ENCODE measurements at regions not wholly inside any gene's neighbourhood (a gene's known extent, or its start where the extent isn't known, plus 50 kb on each side); places are given as distances from the start of the nearest gene placed in this dataset.

DNA sequence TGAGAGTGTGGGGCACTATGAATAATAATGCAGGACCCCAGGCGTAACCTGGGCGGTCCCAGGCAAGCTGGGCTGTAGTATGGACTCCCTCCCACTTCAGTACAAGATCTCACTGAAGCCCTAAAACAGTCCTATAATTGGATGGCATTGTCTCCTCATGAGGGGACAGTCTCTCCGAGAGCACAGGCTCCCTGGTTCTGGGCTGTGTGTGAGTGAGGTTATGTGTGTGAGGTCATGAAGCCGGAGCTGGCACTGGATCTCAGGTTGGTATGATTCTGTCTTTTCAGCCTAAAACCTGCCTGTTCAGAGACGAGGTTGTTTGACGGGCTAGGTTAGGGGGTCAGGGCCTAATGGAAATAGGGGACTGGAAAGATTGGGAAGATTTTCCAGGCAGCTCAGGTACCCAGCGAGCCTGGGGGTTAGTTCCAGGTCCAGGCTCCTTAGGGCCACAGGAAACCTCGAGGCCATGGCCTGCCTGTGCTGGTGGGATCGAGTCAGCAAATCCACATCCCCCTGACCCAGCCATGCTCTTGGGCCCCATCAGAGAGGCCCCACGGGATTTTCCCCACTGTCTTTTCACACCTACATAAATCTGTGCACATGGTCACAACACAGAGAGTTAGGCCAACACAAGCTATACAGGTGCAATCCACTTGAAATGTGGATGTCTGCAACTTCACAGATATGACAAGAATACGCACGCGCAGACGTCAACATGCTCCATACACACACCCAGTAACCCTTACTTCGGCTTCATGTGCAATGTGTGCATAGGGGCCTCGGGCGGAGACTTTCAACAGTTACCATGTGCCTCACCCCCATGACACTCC lies 94.8 kb downstream of the INHBB start:
- DNase-seq (ENCODE audit: low spot score): no peak

DNA sequence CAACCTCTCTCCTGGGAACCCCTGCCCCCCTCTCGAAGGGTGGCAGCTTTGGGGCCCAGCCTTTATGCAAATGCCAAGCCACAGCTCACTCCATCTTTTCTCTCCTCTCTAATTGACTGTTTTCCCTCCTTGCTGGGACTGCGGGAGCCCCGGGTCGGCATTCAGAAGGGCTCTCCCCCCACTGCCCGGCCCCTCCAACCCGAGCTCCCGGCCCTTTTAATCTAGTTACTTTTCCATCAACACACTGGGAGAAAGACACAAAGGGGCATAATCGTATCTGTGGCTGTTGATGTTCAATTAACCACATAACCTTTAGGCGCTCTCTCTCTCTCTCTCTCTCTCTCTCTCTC lies 95.4 kb downstream of the INHBB start:
- no peak for DNase-seq (ENCODE audit: low spot score)

DNA sequence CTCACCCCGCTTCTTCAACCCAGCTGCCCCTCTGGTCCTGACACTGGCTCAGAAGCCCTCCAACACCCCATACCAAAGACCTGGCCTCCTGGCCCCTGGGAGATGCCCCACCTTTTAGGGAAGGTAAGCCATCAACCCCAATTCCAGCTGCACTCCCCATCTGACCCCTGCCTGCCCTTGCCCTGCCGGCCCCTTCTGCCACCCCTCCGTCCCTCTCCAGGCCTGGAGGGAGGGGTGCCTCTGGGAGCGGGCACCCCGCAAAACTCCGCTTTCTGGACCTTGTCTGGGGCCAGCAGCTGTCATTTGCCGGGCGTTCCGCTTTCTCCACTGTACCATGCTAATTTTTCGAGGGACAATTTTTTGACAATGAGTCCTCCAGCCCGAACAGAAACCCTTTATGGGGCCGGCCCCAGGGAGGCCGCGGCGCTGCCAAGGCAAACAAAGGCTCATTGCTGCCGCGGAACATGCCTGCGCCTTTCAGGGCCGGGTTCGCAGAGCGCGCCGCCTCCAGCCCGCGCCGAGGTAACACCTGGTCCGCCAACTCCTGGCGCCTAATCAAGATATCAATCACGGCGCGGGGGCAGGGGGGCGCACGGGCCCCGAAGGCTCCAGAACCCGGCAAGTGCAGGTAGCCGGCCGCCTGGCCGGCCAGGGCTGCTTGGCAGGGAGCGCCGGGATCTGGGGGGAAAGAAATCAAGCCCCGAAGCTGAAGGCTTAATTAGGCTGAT lies 96.0 kb downstream of the INHBB start:
- DNase-seq (ENCODE audit: low spot score): no peak

DNA sequence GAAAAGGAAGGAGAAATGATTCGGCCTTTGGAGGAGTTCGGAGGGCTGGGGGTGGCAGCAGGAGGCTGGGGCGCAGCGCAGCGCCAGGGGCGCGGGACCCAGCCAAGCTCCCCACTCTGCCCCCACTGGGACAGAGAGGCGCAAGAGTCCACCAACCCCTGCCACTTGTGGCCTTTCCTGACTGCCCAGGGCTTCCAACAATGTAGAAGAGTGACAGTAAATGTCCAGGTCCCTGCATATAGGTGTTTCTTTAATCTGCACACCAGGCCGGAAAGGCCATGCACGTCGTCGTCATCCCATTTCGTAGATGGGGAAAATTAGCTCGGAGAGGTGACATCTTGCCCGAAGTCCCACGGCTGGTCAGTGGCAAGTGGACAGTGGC lies 96.6 kb downstream of the INHBB start:
- DNase-seq (ENCODE audit: low spot score): no peak

DNA sequence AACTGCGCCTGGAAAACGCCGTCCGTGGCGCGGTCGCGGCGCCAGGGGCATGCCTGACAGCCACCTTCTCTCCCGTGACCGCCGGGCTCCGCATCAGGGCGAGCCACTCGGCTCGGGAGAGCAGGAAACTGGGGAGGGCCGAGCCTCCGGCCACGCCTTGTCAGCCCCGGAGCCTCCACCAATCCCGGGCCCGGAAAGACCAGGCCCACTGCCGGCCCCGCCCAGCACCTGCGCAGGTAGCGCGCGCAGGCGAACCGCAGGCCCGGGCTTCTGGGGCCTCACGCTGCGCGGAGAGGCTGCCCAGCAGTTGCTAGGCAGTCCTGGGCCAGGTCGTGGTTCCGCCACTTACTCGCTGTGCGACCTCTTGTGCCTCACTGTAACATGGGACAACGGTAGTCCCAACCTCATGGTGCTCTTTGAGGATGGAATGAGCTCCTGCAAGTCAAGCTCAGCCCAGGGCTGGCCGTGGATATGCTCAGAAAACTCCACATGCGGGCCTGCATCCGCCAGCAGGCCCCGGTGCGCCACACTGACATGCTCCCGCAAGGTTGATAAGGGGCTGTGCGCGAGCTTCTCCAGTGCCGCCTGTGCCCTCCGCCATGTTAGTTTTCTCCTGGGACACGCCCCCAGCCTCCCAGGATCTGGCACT lies 97.1 kb downstream of the INHBB start:
- DNase-seq (ENCODE audit: low spot score): no peak

DNA sequence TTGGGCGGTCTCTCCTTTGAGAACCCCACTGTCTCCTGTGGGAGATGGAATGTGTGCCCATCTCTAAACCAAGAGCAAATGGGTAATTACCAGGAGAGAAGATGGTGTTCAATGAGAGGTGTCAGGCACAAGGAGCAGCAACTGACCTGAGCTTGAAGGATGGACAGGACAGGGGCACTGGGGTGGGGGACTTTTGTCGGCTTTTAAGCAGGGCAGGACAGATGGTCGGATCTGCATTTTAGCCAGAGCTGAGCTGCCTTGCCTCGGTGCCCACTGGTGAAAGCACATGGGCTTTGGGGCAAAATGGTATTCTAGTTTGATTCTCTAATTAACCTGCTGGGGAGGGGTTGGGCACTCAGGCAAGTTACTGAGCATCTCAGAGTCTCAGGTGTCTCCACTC lies 98.0 kb downstream of the INHBB start:
- DNase-seq (ENCODE audit: low spot score): no peak

DNA sequence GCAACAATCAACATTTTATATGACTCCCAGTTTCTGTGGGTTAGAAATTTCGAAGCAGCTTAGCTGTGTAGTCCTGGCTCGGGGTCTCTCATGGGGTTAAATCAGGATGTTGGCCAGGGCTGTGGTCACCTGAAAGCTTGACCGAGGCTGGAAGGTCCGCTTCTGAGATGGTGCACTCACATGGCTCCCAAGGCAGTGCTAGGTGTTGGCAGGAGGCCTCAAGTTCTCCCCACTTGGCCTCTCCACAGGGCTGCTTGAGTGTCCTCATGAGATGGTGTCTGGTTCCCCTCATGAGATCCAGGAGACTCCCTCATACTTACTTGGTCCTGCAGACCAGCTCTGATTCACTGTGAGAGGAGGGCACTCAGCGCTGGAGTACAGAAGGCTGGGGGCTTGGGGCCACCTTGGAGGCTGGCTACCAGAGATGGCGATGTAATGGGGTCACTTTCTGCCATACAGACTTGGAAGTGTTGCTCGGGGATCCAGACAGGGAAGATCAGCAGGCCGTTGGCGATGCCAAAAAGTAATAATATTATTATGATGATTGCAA lies 98.8 kb downstream of the INHBB start:
- DNase-seq (ENCODE audit: low spot score): no peak

DNA sequence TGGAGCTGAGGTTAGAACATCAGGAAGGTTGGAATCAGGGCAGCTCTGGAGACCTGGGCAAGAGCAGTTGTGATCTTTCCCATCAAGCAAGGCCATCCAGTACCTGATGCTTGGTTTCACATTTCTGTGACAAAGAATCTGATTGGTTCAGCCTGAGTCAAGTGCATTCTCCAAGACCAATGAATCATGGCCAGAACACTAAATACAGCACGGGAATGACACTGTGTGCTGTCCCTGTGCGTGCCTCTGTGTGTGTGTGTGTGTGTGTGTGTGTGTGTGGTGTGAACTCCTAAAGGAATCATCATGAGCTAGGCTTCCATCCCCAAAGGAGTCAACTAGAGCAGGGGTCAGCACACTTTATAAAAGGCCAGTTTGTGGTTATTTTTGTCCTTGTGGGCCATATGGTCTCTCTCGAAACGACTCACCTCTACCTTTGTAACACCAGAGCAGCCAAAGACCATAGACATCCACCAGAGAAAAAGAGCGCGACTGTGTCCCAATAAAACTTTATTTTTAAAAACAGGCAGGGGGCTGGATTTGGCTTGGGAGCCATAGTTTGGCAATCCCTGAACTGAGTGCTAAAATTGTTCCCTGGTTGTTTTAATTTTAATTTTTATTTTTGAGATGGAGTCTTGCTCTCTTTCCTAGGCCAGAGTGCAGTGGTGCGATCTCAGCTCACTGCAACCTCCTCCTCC lies 99.7 kb downstream of the INHBB start:
- no peak for DNase-seq (ENCODE audit: low spot score)

DNA sequence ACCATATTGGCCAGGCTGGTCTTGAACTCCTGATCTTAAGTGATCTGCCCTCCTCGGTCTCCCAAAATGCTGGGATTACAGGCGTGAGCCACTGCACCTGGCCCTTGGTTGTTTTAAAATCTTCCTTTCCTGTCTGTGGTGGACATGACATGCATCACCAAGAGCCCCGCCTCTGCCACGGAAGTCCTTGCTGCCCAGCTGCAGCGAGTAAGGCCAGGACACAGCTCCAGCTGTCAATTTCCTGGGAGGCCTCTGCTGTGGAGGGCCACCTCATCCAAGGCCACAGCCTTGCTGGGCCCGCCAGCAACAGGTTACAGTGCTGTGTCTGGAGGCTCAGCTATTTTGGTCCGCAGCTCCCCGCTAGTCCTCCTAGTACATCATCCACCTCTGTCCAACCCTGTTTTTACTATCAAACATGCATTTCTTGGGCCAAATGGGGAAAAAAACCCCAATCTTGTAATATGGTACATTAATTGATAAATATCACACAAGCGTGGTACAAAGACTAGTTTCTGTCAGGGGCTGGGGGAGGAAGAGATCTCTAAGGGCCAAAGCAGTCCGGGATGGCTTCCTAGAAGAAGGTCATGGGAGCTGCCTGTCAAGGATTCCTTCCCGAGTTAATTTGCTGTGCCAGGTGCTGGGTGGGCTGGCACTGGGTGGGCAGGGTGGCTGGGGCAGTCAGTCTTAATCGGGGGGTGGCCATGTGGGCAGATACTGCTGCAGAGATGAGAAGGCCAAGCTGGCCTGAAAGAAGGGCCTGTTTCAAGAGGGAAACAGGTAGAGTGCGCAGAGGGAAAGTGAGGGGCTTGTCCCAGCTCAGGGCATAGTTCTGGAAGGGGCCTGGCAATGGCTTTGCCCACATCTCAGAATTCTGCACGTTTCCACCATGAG lies 100.5 kb downstream of the INHBB start:
- DNase-seq (ENCODE audit: low spot score): no peak

DNA sequence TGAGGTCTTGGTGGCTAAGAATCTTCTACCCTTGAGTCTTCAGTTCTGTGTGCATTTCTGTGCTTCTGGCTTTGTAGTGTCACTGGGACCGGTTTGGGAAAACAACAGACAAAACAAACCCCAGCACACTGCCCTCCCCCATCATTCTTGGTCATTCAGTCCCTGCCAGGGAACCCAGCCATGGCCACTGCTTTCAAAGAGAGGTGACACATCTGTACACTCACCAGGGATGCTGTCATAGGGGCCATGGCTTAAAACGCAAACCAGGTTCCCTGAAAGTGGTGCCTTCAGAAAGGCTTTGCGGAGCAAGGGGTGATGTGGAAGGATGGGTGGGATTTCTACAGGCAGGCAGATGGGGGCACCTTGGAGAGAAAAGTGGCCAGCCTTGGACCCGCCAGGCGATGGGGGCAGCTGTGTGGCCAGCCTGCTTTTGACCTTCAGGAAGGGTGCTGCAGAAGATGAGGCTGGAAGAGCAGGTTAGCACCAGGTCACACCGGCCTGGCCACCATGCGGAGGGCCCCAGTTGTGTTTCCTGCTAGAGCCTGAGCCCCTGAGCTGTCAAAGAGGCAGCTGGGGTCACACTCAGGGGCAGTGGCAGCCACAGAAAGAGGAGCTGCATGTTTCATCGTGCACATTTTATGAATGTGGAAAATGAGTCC lies 101.3 kb downstream of the INHBB start:
- DNase-seq (ENCODE audit: low spot score): no peak

DNA sequence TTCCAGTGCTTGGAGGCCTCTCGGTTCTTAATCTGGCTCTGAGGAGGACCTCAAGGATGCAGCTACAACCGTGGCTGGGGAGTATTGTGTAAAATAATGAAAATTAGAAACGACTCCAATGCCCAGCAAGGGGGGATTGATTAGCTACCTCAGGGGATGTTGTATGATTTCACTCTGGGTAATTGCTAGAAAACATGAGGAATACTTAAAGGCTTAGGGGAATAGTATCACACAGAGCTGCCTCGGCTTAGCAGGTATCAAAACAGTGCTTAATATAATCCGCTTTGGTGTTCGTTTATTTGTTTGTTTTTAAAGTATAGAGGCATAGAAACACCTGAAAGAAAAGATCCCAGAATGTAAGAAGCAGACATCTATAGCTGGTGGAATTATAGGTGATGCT lies 102.5 kb downstream of the INHBB start:
- no peak for DNase-seq (ENCODE audit: low spot score)

DNA sequence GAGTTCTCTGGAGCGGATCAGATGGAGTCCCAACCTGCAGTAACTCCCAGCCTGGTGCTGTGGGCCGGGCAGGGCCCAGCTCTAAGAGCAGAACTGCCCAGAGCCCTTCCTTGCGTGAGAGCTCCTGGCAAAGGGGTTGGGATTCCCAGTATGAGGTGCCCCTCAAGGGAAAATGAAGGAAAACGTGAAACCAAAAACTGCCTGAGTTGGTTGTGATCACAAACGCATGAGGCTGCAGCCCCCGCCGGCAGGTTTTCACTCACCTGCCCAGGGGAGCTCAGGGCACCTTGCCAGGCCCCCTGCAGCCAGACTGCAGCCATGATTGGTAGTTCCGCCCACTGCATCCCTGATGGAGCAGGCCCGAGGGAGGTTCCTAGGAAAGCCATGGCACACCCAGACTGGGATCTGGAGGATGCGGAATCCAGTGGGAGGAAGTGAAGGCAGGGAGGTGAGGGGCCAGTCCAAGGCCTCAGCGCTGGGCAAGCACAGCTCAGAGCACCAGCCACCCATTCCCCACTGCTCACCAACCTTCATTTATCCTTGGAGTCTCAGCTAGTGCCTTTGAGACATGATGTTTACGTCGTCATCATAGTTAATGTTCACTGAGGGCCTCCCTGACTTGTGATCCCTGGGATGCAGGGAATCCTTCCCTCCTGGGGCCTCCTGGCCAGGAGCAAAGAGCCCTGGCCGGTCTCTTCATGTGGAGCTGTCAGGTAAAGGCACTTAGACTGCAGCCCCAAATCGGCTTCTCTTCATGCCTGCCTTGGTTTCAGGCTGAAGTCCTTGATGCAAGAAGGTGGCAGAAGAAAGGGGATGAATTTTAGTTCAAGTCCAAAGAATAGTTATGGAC lies 103.2 kb downstream of the INHBB start:
- DNase-seq (ENCODE audit: low spot score): no peak

DNA sequence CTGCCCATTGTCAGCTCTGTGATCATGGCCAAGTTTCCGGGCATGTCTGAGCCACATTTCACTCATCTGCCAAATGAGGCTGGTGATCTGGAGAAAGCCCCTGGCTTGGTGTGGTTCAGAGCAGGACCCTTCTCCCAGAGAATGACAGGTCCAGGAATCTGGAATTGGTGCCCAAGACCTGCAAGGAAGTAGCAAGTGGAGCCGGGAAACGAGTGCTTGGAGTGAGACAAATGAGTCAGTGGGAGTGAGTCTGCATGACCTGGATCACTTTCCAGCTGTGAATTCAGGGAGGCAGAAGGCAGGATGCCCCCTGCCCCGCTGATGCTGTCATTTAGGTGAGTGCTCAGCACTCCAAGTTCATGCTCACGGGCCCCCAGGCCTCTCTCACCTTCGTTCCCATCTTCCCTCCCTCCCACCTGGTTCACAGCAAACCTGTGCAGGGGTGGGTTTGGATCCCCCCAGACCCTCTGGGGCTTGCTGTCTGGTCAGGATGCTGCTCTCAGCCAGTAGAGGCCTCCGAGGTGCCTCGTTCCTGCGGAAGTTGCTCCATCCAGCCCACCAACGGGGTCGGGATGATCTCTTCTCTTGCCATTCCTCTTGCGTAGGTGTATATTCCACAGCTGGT lies 104.4 kb downstream of the INHBB start:
- no peak for DNase-seq (ENCODE audit: low spot score)

DNA sequence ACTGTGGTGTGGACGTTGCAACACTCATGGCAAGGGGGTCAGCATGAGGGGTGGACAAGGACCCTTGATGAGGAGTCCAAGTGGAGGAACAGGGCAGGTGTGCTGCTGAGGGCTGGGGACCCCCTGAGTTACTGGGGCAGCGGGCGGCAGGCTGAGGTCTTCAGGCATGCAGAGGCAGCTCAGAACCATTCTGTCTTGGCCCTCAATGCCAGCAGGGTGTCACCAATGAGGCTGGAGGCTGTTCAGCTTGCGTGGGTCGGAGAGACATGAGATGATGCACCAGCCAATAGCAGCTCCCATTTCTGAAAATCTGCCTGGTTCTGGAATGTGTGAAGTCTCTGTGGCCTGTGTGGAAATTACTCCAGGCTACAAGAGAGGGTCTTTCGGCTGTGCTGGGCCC lies 105.4 kb downstream of the INHBB start:
- DNase-seq (ENCODE audit: low spot score): no peak

DNA sequence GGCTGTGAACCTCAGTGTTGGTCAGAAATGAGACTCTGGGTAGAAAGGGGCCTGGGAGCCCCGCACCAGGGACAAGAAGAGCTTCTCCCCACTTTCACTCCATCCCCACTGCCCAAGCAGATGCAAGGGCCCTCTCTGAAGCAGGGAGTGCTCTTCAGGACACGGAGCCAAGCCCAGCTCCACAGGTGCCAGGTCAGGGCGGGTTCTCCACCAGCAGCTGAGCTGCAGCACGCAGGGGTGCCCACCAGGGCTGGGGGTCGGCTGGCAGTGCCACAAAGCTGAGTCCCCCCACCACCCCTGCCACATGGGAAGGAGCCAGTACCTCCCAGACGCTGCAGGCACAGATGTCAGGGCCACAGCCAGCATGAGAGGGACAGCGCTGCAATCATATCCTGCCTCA lies 106.2 kb downstream of the INHBB start:
- DNase-seq (ENCODE audit: low spot score): no peak

DNA sequence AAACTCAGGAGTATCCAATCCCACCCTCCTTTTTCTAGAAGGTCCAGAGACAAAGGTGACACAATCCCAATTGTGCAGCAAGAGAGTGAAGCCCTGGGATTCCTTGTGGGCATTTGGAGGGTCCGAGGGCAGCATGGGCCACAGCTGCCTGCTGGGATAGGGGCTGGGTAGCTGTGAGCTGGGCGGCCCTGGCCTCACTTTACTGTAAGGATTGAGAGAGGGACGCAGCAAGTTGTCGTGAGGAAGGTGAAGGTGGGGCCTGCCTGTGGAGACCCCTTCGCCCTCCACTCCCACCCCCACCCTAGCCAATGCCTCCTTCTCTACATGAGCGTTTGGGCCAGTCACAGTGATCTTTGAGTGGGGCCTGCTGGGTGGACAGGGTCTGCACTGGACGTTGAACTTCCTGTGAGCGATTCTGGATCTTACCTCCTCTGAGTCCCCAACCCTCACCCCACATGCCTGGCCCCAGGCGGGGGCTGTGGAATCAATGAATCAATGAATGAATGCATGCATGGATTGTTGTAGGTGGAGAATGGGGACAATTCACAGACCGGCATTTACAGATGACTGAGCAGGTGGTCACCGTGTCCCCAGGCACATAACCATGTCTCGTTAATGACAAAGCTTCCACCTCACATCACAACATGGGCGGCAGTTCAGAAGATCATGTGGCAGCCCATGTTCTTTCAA lies 107.2 kb downstream of the INHBB start:
- DNase-seq (ENCODE audit: low spot score): no peak

DNA sequence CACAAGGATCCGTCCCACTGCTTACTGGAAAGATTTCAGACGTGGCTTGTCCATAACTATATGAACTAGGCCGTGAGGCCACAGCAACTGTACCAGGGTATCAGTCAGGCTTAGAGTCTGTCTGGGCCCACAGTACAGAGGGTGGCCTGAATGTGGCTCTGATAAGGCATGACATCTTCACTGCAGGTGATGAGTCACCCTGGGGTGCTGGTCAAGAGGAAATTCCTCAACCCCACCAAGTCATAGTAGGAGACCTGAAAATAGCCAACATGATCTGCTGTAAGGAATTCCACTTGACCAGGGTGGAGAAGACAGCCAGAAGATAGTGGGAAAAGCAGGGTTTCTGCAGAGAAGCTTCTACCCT lies 107.7 kb downstream of the INHBB start:
- DNase-seq (ENCODE audit: low spot score): no peak

DNA sequence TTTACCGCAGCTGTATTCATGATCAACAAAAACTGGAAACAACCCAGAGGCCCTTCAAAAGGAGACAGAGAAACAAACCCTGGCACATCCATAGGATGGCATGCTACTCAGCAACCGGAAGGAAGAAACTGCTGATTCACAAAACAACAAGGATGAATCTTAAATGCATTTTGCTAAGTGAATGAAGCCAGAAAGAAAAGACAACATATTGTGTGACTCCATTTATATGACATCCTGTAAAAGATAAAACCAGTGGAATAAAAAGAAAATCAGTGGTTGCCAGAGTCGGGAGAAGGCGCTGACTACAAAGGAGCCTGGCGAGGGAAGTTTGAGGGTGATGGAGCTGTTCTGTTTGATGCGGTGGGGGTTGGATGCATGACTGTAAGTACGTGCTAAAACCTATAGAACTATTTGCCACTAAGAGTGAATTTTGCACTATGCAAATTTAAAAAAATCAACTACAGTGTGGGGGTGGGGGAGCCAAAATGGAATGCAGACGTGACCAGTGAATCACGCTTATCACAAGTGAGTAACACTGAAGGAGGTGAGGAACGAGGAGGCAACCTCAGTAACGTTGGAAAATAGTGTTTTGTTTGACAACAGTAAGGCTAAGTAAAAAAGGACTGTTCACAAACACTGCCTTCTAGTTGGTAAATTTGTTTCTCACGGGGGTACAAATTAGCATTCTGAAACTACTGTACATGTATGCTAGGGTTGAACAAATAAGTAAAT lies 108.9 kb downstream of the INHBB start:
- DNase-seq (ENCODE audit: low spot score): no peak

Data from CD4-positive, alpha-beta T cell treated with Interleukin-6 at 100 ng/mL for 8 hours (primary cell).